ENCODE measurements at regions not wholly inside any gene's neighbourhood (a gene's known extent, or its start where the extent isn't known, plus 50 kb on each side); places are given as distances from the start of the nearest gene placed in this dataset.
A peak's percentile ranks its signal among the peaks of the same experiment; 100 is the strongest.

- TF ChIP-seq POLR2AphosphoS5 (IDR thresholded peaks at IDR 0.05; ENCODE audit: insufficient read depth in 1 of 2, low read depth in 1 of 2) (peak in 1 of 2 donors; percentile 19), CTCF (IDR thresholded peaks at IDR 0.05) (no peak)
These were observed 90.0 kb downstream of the TRIB2 start for GRCh38 chr2:12806549-12807242.

Data from vagina (tissue), 2 donors.